Neural crest cell (in vitro differentiated cells): ENCODE measurements at regions not wholly inside any gene's neighbourhood (a gene's known extent, or its start where the extent isn't known, plus 50 kb on each side); places are given as distances from the start of the nearest gene placed in this dataset.

ENCODE experiments used
- DNase-seq: peaks from one replicate; pipeline ENCODE4 v3.0.0; 2021; ENCODE audit warnings: low read depth, mixed read lengths, low spot score
- H3K27ac Mint-ChIP-seq: one replicate; pipeline ENCODE4 v1.8.0; 2021; ENCODE audit warnings: mild to moderate bottlenecking, mixed read lengths; ENCODE audit not compliant: unreplicated experiment
- H3K27me3 Mint-ChIP-seq: 2 replicates; pipeline ENCODE4 v1.8.0; 2021; ENCODE audit warnings: low read depth, mild to moderate bottlenecking, mixed read lengths
- H3K36me3 Mint-ChIP-seq: 2 replicates; pipeline ENCODE4 v1.8.0; 2021; ENCODE audit warnings: low read depth, mild to moderate bottlenecking, mixed read lengths
- H3K4me1 Mint-ChIP-seq: 2 replicates; pipeline ENCODE4 v1.8.0; 2021; ENCODE audit warnings: mixed read lengths
- H3K4me3 Mint-ChIP-seq: one replicate; pipeline ENCODE4 v1.8.0; 2021; ENCODE audit warnings: mild to moderate bottlenecking, mixed read lengths
- H3K9me3 Mint-ChIP-seq: 2 replicates; pipeline ENCODE4 v1.8.0; 2021; ENCODE audit warnings: mixed read lengths
- TF ChIP-seq, protein P1 (sequence below): fragments of 200-600 bp; sonication (generic); conservative IDR thresholded peaks from 2 replicates; pipeline ENCODE4 v1.5.0; 2021; ENCODE audit warnings: antibody characterized with exemption, mild to moderate bottlenecking

DNA sequence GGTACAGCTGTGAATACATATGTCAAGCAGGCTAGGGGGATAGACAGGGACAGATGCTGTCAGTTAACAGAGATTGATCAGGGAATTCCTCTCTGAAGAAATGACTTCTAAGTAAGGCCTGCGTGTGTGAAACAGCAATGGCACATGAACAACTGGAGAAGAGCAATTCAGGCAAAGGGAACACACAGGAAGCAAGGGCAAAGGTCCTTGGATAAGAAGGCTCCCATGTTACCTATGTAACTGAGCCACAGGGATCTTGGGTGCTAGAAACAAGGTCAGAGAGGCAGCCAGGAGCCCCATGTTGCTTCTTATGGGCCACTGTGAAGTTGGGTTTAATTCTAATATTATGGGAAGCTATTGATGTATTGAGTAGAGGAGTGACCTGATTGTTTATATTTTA, 373.7 kb upstream of the ACVR2A start:
- Mint-ChIP-seq H3K4me3 (no peak overlapping the region), H3K9me3 (peaks cover 5% of the 10 kb centered on the region), H3K36me3 (no peaks in the 10 kb centered on the region), H3K4me1 (peaks cover 19% of the 10 kb centered on the region), H3K27me3 (peaks cover 6% of the 10 kb centered on the region), H3K27ac (no peak overlapping the region)
- DNase-seq: no peak
- TF ChIP-seq, protein P1, sequence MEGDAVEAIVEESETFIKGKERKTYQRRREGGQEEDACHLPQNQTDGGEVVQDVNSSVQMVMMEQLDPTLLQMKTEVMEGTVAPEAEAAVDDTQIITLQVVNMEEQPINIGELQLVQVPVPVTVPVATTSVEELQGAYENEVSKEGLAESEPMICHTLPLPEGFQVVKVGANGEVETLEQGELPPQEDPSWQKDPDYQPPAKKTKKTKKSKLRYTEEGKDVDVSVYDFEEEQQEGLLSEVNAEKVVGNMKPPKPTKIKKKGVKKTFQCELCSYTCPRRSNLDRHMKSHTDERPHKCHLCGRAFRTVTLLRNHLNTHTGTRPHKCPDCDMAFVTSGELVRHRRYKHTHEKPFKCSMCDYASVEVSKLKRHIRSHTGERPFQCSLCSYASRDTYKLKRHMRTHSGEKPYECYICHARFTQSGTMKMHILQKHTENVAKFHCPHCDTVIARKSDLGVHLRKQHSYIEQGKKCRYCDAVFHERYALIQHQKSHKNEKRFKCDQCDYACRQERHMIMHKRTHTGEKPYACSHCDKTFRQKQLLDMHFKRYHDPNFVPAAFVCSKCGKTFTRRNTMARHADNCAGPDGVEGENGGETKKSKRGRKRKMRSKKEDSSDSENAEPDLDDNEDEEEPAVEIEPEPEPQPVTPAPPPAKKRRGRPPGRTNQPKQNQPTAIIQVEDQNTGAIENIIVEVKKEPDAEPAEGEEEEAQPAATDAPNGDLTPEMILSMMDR: no peak

DNA sequence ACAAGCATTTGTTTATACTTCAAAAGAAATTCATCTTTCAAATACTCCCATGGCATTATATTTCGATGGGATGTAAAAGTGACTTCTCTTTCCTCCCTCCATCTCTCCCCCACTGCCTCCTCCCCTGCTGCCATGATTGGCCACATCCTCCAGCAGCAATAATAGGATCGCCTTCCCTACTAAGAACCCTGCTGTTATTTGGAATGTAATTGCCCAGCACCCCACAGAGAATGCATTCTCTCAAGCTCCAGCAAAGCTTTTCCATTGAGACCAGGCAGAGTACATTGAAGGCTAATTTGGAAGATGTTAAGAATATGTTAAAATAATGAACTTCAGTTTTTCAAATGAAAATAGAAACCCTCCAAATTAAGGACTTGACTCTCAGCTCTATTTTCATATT, 375.4 kb upstream of the ACVR2A start:
- H3K27ac Mint-ChIP-seq: no peak overlapping the region
- H3K36me3 Mint-ChIP-seq: no peaks in the 10 kb centered on the region
- H3K4me3 Mint-ChIP-seq: no peak overlapping the region
- H3K9me3 Mint-ChIP-seq: peaks cover 5% of the 10 kb centered on the region
- peaks cover 19% of the 10 kb centered on the region for H3K4me1 Mint-ChIP-seq
- no peak for DNase-seq
- TF ChIP-seq, protein P1: no peak
- H3K27me3 Mint-ChIP-seq: peaks cover 2% of the 10 kb centered on the region

DNA sequence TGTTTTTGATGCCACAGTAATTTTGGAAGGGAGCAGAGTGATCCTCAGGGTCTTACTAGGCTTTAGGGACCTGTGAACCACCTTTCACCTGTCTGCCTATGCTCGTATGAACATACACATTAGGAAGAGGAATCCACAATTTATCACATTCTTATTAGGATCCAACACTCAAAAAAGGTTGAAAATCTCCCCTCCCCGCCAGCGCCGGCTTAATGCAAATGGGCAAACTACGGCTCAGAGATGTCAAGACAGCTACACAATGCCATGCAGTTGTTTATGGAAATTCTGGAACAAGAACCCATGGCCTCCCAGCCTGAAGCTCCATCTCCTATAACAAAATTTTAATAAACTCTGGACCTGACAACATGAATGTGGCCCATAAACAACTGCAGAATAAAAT, 375.9 kb upstream of the ACVR2A start:
- peaks cover 2% of the 10 kb centered on the region for H3K27me3 Mint-ChIP-seq
- H3K4me3 Mint-ChIP-seq: no peak overlapping the region
- H3K27ac Mint-ChIP-seq: no peak overlapping the region
- TF ChIP-seq, protein P1: no peak
- peaks cover 5% of the 10 kb centered on the region for H3K9me3 Mint-ChIP-seq
- peaks cover 19% of the 10 kb centered on the region for H3K4me1 Mint-ChIP-seq
- no peaks in the 10 kb centered on the region for H3K36me3 Mint-ChIP-seq
- DNase-seq: no peak

DNA sequence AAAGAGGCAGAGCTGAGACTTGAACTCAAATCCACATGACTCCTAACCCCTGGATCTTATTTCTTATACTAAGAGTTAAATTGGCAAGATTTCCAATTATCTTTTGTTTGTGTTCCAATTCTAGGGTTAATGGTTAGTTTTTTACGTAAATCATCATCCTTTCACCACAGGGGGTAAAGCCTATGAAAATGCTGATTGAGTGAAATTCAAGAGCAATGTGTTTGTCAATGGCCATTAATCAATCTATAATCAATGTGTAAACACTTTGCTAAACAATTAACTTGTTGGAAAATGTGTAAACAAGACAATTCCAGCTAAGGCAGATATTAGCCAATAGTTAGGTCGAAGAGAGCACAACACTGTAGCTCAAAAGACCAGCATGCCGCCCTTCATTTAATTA, 376.5 kb upstream of the ACVR2A start:
- no peak for DNase-seq
- Mint-ChIP-seq H3K27ac (no peak overlapping the region), H3K4me3 (no peak overlapping the region), H3K36me3 (no peaks in the 10 kb centered on the region), H3K27me3 (peaks cover 2% of the 10 kb centered on the region), H3K9me3 (peaks cover 5% of the 10 kb centered on the region), H3K4me1 (peaks cover 19% of the 10 kb centered on the region)
- TF ChIP-seq, protein P1: no peak

DNA sequence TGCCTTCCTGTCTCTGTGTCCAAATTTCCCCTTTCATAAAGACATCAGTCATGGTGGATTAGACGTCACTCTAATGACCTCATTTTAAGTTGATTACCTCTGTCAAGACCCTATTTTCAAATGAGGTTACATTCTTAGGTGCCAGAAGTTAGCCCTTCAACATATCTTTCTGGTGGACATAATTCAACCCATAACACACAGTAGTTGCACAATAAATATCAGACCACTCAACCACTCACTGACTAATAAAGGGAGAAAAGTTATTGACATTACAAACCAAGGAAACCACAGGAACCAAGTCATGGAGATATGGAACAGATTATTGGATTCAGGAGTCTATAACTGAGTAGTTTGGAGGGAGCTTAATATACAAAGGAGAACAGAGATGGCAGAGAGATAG, 377.4 kb upstream of the ACVR2A start:
- TF ChIP-seq, protein P1: no peak
- peaks cover 19% of the 10 kb centered on the region for H3K4me1 Mint-ChIP-seq
- no peak for DNase-seq
- peaks cover 2% of the 10 kb centered on the region for H3K27me3 Mint-ChIP-seq
- peaks cover 5% of the 10 kb centered on the region for H3K9me3 Mint-ChIP-seq
- no peaks in the 10 kb centered on the region for H3K36me3 Mint-ChIP-seq
- H3K27ac Mint-ChIP-seq: no peak overlapping the region
- no peak overlapping the region for H3K4me3 Mint-ChIP-seq
